Activated CD8-positive, alpha-beta memory T cell treated with anti-CD3 and anti-CD28 coated beads for 1 hour (primary cell): ENCODE measurements at regions not wholly inside any gene's neighbourhood (a gene's known extent, or its start where the extent isn't known, plus 50 kb on each side); places are given as distances from the start of the nearest gene placed in this dataset.

Experiments
- DNase-seq, 2 donors: peaks; one replicate each; pipeline ENCODE4 v3.0.0-alpha.2; 2020; ENCODE audit warnings: low read depth in 1 of 2; ENCODE audit errors: extremely low read depth in 1 of 2

GRCh38 chr12:59250766-59251165, 330.5 kb upstream of the LRIG3 start:
- no peak for DNase-seq

- DNase-seq, result no peak
These were observed 319.7 kb upstream of the LRIG3 start for GRCh38 chr12:59240048-59240447.

GRCh38 chr12:59234391-59234790, 314.1 kb upstream of the LRIG3 start:
- no peak for DNase-seq

GRCh38 chr12:59230334-59230733, 310.0 kb upstream of the LRIG3 start:
- DNase-seq, result no peak

GRCh38 chr12:59219148-59219547, 298.8 kb upstream of the LRIG3 start:
- no peak for DNase-seq

GRCh38 chr12:59196989-59197388, 276.7 kb upstream of the LRIG3 start:
- no peak for DNase-seq

GRCh38 chr12:59194794-59195193, 274.5 kb upstream of the LRIG3 start:
- DNase-seq, result no peak

- DNase-seq, result no peak
These were observed 273.3 kb upstream of the LRIG3 start for GRCh38 chr12:59193476-59194050.

- no peak for DNase-seq
These were observed 271.1 kb upstream of the LRIG3 start for GRCh38 chr12:59191372-59191771.

- DNase-seq, result no peak
These were observed 266.1 kb upstream of the LRIG3 start for GRCh38 chr12:59186451-59186850.

- DNase-seq, result no peak
These were observed 265.0 kb upstream of the LRIG3 start for GRCh38 chr12:59185295-59185694.

GRCh38 chr12:59182658-59183455, 262.6 kb upstream of the LRIG3 start:
- no peak for DNase-seq

GRCh38 chr12:59182191-59182590, 261.9 kb upstream of the LRIG3 start:
- no peak for DNase-seq

GRCh38 chr12:59181196-59181777, 261.0 kb upstream of the LRIG3 start:
- DNase-seq, result no peak

GRCh38 chr12:59179231-59179630, 258.9 kb upstream of the LRIG3 start:
- no peak for DNase-seq

- DNase-seq, result no peak
These were observed 253.4 kb upstream of the LRIG3 start for GRCh38 chr12:59173695-59174094.

- DNase-seq, result no peak
These were observed 248.3 kb upstream of the LRIG3 start for GRCh38 chr12:59168647-59169046.

- no peak for DNase-seq
These were observed 246.2 kb upstream of the LRIG3 start for GRCh38 chr12:59166457-59166856.

- DNase-seq, result no peak
These were observed 244.9 kb upstream of the LRIG3 start for GRCh38 chr12:59164991-59165718.

- no peak for DNase-seq
These were observed 243.9 kb upstream of the LRIG3 start for GRCh38 chr12:59164226-59164625.

GRCh38 chr12:59158681-59159080, 238.4 kb upstream of the LRIG3 start:
- DNase-seq, result no peak

- no peak for DNase-seq
These were observed 237.8 kb upstream of the LRIG3 start for GRCh38 chr12:59158066-59158465.
